Hepatocyte (in vitro differentiated cells): ENCODE measurements at regions not wholly inside any gene's neighbourhood (a gene's known extent, or its start where the extent isn't known, plus 50 kb on each side); places are given as distances from the start of the nearest gene placed in this dataset.

Source experiments
- DNase-seq: peaks from one replicate; pipeline ENCODE4 v3.0.0-alpha.2; 2016; ENCODE audit warnings: low spot score
- H2AFZ ChIP-seq: fragments of 200-600 bp; sonication (generic); 2 replicates; pipeline ENCODE4 v1.6.0; 2016; ENCODE audit warnings: antibody characterized with exemption, mild to moderate bottlenecking
- H3K27ac ChIP-seq: fragments of 200-600 bp; sonication (generic); 2 replicates; pipeline ENCODE4 v1.5.1; 2016; ENCODE audit warnings: mild to moderate bottlenecking
- H3K27me3 ChIP-seq: fragments of 200-600 bp; sonication (generic); 2 replicates; pipeline ENCODE4 v1.6.1; 2016
- H3K36me3 ChIP-seq: fragments of 200-600 bp; sonication (generic); replicated peaks from 2 replicates; pipeline ENCODE4 v1.5.1; 2016; ENCODE audit warnings: low read depth; ENCODE audit not compliant: insufficient read depth
- H3K4me1 ChIP-seq: fragments of 200-600 bp; sonication (generic); 2 replicates; pipeline ENCODE4 v1.5.1; 2016; ENCODE audit warnings: mild to moderate bottlenecking, moderate library complexity; ENCODE audit not compliant: insufficient read depth
- H3K4me2 ChIP-seq: fragments of 200-600 bp; sonication (generic); 2 replicates; pipeline ENCODE4 v1.6.0; 2016
- H3K4me3 ChIP-seq: fragments of 200-600 bp; sonication (generic); 2 replicates; pipeline ENCODE4 v1.5.1; 2016; ENCODE audit warnings: mild to moderate bottlenecking
- H3K79me2 ChIP-seq: fragments of 200-600 bp; sonication (generic); 2 replicates; pipeline ENCODE4 v1.6.0; 2017; ENCODE audit warnings: mild to moderate bottlenecking
- H3K9me2 ChIP-seq: fragments of 200-600 bp; sonication (generic); replicated peaks from 2 replicates; pipeline ENCODE4 v1.6.0; 2017; ENCODE audit warnings: mild to moderate bottlenecking; ENCODE audit not compliant: insufficient read depth
- H3K9me3 ChIP-seq: fragments of 200-600 bp; sonication (generic); 2 replicates; pipeline ENCODE4 v1.5.1; 2016; ENCODE audit warnings: low read depth, mild to moderate bottlenecking
- H4K20me1 ChIP-seq: fragments of 200-600 bp; sonication (generic); 2 replicates; pipeline ENCODE4 v1.6.0; 2016; ENCODE audit warnings: mild to moderate bottlenecking; ENCODE audit not compliant: insufficient read depth, poor library complexity, severe bottlenecking
- EZH2 ChIP-seq: fragments of 200-600 bp; sonication (generic); IDR thresholded peaks from 2 replicates; pipeline ENCODE4 v1.6.1; 2016; ENCODE audit warnings: antibody characterized with exemption, mild to moderate bottlenecking, borderline replicate concordance
- EZH2phosphoT487 ChIP-seq: fragments of 200-600 bp; sonication (generic); IDR thresholded peaks from one replicate; pipeline ENCODE4 v1.6.1; 2018; ENCODE audit warnings: antibody characterized with exemption, mild to moderate bottlenecking, low read depth, moderate library complexity; ENCODE audit not compliant: unreplicated experiment, severe bottlenecking
- WGBS: methylation state at CpG from one replicate; pipeline ENCODE4 v1.1.6; 2016; ENCODE audit warnings: low lambda C conversion rate; ENCODE audit errors: missing lambda C conversion rate; 5-methylcytosine and 5-hydroxymethylcytosine counted together
- TF ChIP-seq, protein P1 (sequence below): fragments of 200-600 bp; sonication (generic); IDR thresholded peaks from 2 replicates; pipeline ENCODE4 v1.5.1; 2016; ENCODE audit warnings: antibody characterized with exemption, mild to moderate bottlenecking; ENCODE audit not compliant: poor library complexity

DNA sequence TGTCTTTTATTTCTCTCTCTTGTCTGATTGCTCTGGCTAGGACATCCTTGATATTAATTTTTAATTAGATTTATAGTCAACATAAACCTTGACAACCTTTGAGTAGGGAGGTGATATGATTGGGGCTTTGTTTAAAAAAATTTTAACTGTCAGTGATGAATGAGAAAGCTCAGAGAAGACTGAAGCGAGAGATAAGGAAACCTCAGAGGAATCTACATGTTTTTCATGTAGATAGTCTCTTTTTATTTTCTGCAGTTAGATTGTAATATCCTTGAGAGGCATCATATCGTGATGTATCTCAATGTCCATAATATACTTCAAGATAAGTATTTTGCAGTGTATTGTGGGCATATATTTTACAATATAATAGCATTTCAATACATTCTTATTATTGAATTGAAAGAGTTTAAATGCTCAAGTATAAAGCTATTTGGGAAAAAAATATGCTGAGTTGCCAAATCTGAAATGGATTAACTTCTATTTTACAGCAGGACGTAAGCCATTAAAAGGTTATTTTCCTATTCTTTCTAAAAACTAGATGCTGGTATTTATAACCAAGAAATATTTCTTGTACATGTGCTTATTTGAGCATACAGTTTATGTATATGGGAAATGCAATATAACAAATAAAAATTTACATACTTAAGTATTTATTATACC, 802.4 kb upstream of the ADGRL4 start:
- no peaks in the 10 kb centered on the region for H3K79me2 ChIP-seq
- TF ChIP-seq EZH2 (no peak), EZH2phosphoT487 (no peak)
- TF ChIP-seq, protein P1, sequence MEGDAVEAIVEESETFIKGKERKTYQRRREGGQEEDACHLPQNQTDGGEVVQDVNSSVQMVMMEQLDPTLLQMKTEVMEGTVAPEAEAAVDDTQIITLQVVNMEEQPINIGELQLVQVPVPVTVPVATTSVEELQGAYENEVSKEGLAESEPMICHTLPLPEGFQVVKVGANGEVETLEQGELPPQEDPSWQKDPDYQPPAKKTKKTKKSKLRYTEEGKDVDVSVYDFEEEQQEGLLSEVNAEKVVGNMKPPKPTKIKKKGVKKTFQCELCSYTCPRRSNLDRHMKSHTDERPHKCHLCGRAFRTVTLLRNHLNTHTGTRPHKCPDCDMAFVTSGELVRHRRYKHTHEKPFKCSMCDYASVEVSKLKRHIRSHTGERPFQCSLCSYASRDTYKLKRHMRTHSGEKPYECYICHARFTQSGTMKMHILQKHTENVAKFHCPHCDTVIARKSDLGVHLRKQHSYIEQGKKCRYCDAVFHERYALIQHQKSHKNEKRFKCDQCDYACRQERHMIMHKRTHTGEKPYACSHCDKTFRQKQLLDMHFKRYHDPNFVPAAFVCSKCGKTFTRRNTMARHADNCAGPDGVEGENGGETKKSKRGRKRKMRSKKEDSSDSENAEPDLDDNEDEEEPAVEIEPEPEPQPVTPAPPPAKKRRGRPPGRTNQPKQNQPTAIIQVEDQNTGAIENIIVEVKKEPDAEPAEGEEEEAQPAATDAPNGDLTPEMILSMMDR = no peak
- no peak overlapping the region for H3K27ac ChIP-seq
- no peaks in the 10 kb centered on the region for H3K36me3 ChIP-seq
- no peaks in the 10 kb centered on the region for H4K20me1 ChIP-seq
- WGBS = 84% methylated on average over 3 of the region's 3 CpGs
- H3K4me1 ChIP-seq = no peaks in the 10 kb centered on the region
- H3K27me3 ChIP-seq = no peaks in the 10 kb centered on the region
- H2AFZ ChIP-seq = no peak overlapping the region
- H3K9me2 ChIP-seq = no peaks in the 10 kb centered on the region
- no peaks in the 10 kb centered on the region for H3K9me3 ChIP-seq
- no peak overlapping the region for H3K4me3 ChIP-seq
- no peak for DNase-seq
- no peak overlapping the region for H3K4me2 ChIP-seq

DNA sequence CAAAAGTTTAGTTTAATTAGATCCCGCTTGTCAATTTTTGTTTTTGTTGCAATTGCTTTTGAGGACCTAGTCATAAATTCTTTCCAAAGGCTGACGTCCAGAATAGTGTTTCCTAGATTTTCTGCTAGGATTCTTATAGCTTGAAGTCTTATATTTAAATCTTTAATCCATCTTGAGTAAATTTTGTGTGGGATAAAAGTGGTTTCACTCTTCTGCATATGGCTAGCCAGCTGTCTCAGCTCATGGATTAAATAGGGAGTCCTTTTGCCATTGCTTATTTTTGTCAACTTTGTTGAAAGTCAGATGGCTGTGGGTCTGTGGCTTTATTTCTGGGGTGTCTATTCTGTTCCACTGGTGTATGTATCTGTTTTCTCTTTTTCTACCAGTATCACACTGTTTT, 801.3 kb upstream of the ADGRL4 start:
- no peak overlapping the region for H3K4me2 ChIP-seq
- TF ChIP-seq EZH2 (no peak), EZH2phosphoT487 (no peak)
- TF ChIP-seq, protein P1 = no peak

DNA sequence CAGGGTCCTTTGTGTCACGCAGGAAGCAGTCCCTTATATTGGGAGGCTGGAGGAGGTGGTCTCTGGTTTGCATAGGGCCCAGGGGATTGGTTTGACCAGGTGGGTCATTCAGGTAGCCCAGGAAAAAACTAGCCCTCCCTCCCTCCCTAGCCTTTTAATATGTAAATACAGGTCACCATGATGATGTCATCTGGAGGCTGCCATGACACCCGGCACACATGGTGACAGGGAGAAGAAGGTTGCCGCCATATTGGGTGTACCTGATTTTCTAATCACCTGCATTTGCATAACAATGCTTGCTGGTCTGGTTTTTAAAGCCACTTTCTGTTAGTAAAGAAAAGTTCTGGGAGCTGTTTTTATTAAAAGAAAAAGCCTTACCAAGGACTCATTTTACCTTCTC, 791.0 kb upstream of the ADGRL4 start:
- DNase-seq = no peak
- TF ChIP-seq EZH2 (no peak), EZH2phosphoT487 (no peak)
- TF ChIP-seq, protein P1 = no peak
- no peak overlapping the region for H2AFZ ChIP-seq
- H3K4me3 ChIP-seq = no peak overlapping the region
- no peaks in the 10 kb centered on the region for H3K27me3 ChIP-seq
- no peaks in the 10 kb centered on the region for H3K9me2 ChIP-seq
- H3K27ac ChIP-seq = no peak overlapping the region
- no peaks in the 10 kb centered on the region for H4K20me1 ChIP-seq
- WGBS = 98% methylated on average over 3 of the region's 3 CpGs
- no peaks in the 10 kb centered on the region for H3K9me3 ChIP-seq
- H3K36me3 ChIP-seq = no peaks in the 10 kb centered on the region
- no peak overlapping the region for H3K4me2 ChIP-seq
- no peaks in the 10 kb centered on the region for H3K79me2 ChIP-seq
- no peaks in the 10 kb centered on the region for H3K4me1 ChIP-seq

More for the DNA sequence above, 801.3 kb upstream of the ADGRL4 start:
- Histone ChIP-seq H3K36me3 (no peaks in the 10 kb centered on the region), H3K27me3 (no peaks in the 10 kb centered on the region), H4K20me1 (no peaks in the 10 kb centered on the region), H3K9me2 (no peaks in the 10 kb centered on the region), H3K27ac (no peak overlapping the region), H3K4me3 (no peak overlapping the region), H3K79me2 (no peaks in the 10 kb centered on the region), H3K9me3 (no peaks in the 10 kb centered on the region), H3K4me1 (no peaks in the 10 kb centered on the region), H2AFZ (no peak overlapping the region)
- no peak for DNase-seq
- 86% methylated on average over 2 of the region's 2 CpGs for WGBS

DNA sequence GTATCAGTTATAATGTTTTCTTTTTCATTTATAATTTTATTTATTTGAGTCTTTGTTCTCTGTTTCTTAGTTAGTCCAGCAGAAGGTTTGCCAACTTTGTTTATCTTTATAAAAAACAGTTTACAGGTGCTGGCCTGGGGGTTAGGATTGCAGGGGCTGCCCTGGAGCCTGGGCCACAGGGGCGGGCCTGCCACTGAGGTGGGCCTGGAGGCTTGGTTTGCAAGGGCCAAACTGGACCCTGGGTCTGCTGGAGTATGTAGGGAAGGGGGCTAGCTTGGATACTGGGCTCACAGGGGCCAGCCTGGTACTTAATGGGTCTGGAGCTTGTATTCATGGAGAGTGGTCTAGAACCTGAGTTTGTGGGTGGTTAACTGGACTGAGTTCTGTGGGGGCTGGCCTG, 789.9 kb upstream of the ADGRL4 start:
- 0% methylated on average over 1 of the region's 1 CpG for WGBS
- H3K4me2 ChIP-seq = no peak overlapping the region
- H3K4me3 ChIP-seq = no peak overlapping the region
- H3K4me1 ChIP-seq = no peaks in the 10 kb centered on the region
- H3K9me3 ChIP-seq = no peaks in the 10 kb centered on the region
- no peaks in the 10 kb centered on the region for H3K36me3 ChIP-seq
- H3K27ac ChIP-seq = no peak overlapping the region
- H3K27me3 ChIP-seq = no peaks in the 10 kb centered on the region
- no peaks in the 10 kb centered on the region for H4K20me1 ChIP-seq
- TF ChIP-seq EZH2 = no peak
- TF ChIP-seq EZH2phosphoT487 = no peak
- TF ChIP-seq, protein P1 = no peak
- H3K79me2 ChIP-seq = no peaks in the 10 kb centered on the region
- no peak for DNase-seq
- H3K9me2 ChIP-seq = no peaks in the 10 kb centered on the region
- no peak overlapping the region for H2AFZ ChIP-seq
